GM19467 (cell line): ENCODE measurements at regions not wholly inside any gene's neighbourhood (a gene's known extent, or its start where the extent isn't known, plus 50 kb on each side); places are given as distances from the start of the nearest gene placed in this dataset.

ENCODE experiments used
- ATAC-seq: cut with Tn5 transposase; IDR thresholded peaks from one replicate; pipeline ENCODE4 v1.9.1; 2021; ENCODE audit warnings: mild to moderate bottlenecking, moderate library complexity; ENCODE audit not compliant: unreplicated experiment

- ATAC-seq = no peak
Measured at GRCh38 chr1:223445402-223445801, 52.2 kb downstream of the CCDC185 start.

- no peak for ATAC-seq
Measured at GRCh38 chr1:223453902-223454301, 60.7 kb downstream of the CCDC185 start.

- ATAC-seq = no peak
Measured at GRCh38 chr1:223454959-223455358, 61.7 kb downstream of the CCDC185 start.

- no peak for ATAC-seq
Measured at GRCh38 chr1:223455470-223455869, 62.3 kb downstream of the CCDC185 start.

- no peak for ATAC-seq
Measured at GRCh38 chr1:223456747-223457146, 63.5 kb downstream of the CCDC185 start.

- no peak for ATAC-seq
Measured at GRCh38 chr1:223460566-223461189, 67.5 kb downstream of the CCDC185 start.

- no peak for ATAC-seq
Measured at GRCh38 chr1:223462047-223462630, 68.9 kb downstream of the CCDC185 start.

GRCh38 chr1:223462866-223463404 lies 69.7 kb downstream of the CCDC185 start:
- no peak for ATAC-seq

GRCh38 chr1:223466151-223466550 lies 72.9 kb downstream of the CCDC185 start:
- no peak for ATAC-seq

GRCh38 chr1:223471566-223471965 lies 78.4 kb downstream of the CCDC185 start:
- ATAC-seq = no peak

- no peak for ATAC-seq
Measured at GRCh38 chr1:223472057-223472456, 78.8 kb downstream of the CCDC185 start.

- ATAC-seq = no peak
Measured at GRCh38 chr1:223473601-223474344, 80.6 kb downstream of the CCDC185 start.

GRCh38 chr1:223474804-223475203 lies 81.6 kb downstream of the CCDC185 start:
- ATAC-seq = no peak

GRCh38 chr1:223477456-223477855 lies 84.2 kb downstream of the CCDC185 start:
- no peak for ATAC-seq

GRCh38 chr1:223478606-223479005 lies 85.4 kb downstream of the CCDC185 start:
- no peak for ATAC-seq

GRCh38 chr1:223479261-223479660 lies 86.0 kb downstream of the CCDC185 start:
- ATAC-seq = no peak

- no peak for ATAC-seq
Measured at GRCh38 chr1:223479718-223480425, 86.7 kb downstream of the CCDC185 start.

GRCh38 chr1:223482132-223482531 lies 88.9 kb downstream of the CCDC185 start:
- no peak for ATAC-seq

GRCh38 chr1:223482766-223483165 lies 89.6 kb downstream of the CCDC185 start:
- ATAC-seq = peak; percentile 57

GRCh38 chr1:223483511-223483910 lies 90.3 kb downstream of the CCDC185 start:
- ATAC-seq = no peak

GRCh38 chr1:223486366-223486765 lies 93.2 kb downstream of the CCDC185 start:
- ATAC-seq = no peak
